Loucy (cell line): ENCODE measurements at regions not wholly inside any gene's neighbourhood (a gene's known extent, or its start where the extent isn't known, plus 50 kb on each side); places are given as distances from the start of the nearest gene placed in this dataset.

Experiments
- CTCF ChIP-seq: fragments of 200-600 bp; sonication (generic); conservative IDR thresholded peaks from 2 replicates; pipeline ENCODE4 v1.5.1; 2014; ENCODE audit warnings: mild to moderate bottlenecking, antibody characterized with exemption, low read length
- EZH2phosphoT487 ChIP-seq: fragments of 200-600 bp; IDR thresholded peaks from 2 replicates; pipeline ENCODE4 v1.6.1; 2018; ENCODE audit warnings: antibody characterized with exemption, mild to moderate bottlenecking, moderate library complexity, borderline replicate concordance

GRCh38 chr13:89746554-89746953 is 1600.9 kb upstream of the MIR17HG start:
- TF ChIP-seq CTCF (no peak), EZH2phosphoT487 (no peak)
